GM12872 (cell line): ENCODE measurements at regions not wholly inside any gene's neighbourhood (a gene's known extent, or its start where the extent isn't known, plus 50 kb on each side); places are given as distances from the start of the nearest gene placed in this dataset.

Experiments used
- CTCF ChIP-seq: IDR thresholded peaks from 3 replicates; pipeline ENCODE4 v1.5.1; 2011; ENCODE audit warnings: low read depth, mild to moderate bottlenecking, low read length, moderate library complexity; ENCODE audit not compliant: insufficient read depth

GRCh38 chr2:225156853-225157451 lies 114.7 kb upstream of the DOCK10 start:
- no peak for TF ChIP-seq CTCF

GRCh38 chr2:225140723-225141122 lies 98.5 kb upstream of the DOCK10 start:
- TF ChIP-seq CTCF = no peak

- no peak for TF ChIP-seq CTCF
Measured at GRCh38 chr2:225137971-225138370, 95.7 kb upstream of the DOCK10 start.

- no peak for TF ChIP-seq CTCF
Measured at GRCh38 chr2:225136552-225136951, 94.3 kb upstream of the DOCK10 start.

GRCh38 chr2:225131898-225132297 lies 89.6 kb upstream of the DOCK10 start:
- no peak for TF ChIP-seq CTCF

GRCh38 chr2:225130093-225130492 lies 87.8 kb upstream of the DOCK10 start:
- no peak for TF ChIP-seq CTCF

GRCh38 chr2:225124311-225125017 lies 82.2 kb upstream of the DOCK10 start:
- no peak for TF ChIP-seq CTCF
